NCI-H1105 (cell line): ENCODE measurements at regions not wholly inside any gene's neighbourhood (a gene's known extent, or its start where the extent isn't known, plus 50 kb on each side); places are given as distances from the start of the nearest gene placed in this dataset.
"Not testable (repeated sequence)": the region's sequence is repeated elsewhere in the genome, so short reads cannot be mapped to it uniquely, and the experiment has no call there.

ENCODE experiments used
- DNase-seq: peaks from one replicate; lab custom pipeline; 2025; lab: John Stamatoyannopoulos, UW

- no peak for DNase-seq
Measured at GRCh38 chr3:18236726-18237125, 188.4 kb downstream of the SATB1 start.

GRCh38 chr3:18234717-18235335 is 190.3 kb downstream of the SATB1 start:
- no peak for DNase-seq

GRCh38 chr3:18233987-18234716 is 191.0 kb downstream of the SATB1 start:
- DNase-seq: no peak

GRCh38 chr3:18232317-18232716 is 192.8 kb downstream of the SATB1 start:
- no peak for DNase-seq

- DNase-seq: no peak
Measured at GRCh38 chr3:18228060-18228459, 197.1 kb downstream of the SATB1 start.

- no peak for DNase-seq
Measured at GRCh38 chr3:18225709-18226108, 199.4 kb downstream of the SATB1 start.

GRCh38 chr3:18224426-18224825 is 200.7 kb downstream of the SATB1 start:
- no peak for DNase-seq

GRCh38 chr3:18223974-18224373 is 201.2 kb downstream of the SATB1 start:
- no peak for DNase-seq

- DNase-seq: no peak
Measured at GRCh38 chr3:18223571-18223970, 201.6 kb downstream of the SATB1 start.

GRCh38 chr3:18222686-18223085 is 202.5 kb downstream of the SATB1 start:
- no peak for DNase-seq

- DNase-seq: no peak
Measured at GRCh38 chr3:18217507-18218174, 207.5 kb downstream of the SATB1 start.

- DNase-seq: no peak
Measured at GRCh38 chr3:18216996-18217395, 208.1 kb downstream of the SATB1 start.

- no peak for DNase-seq
Measured at GRCh38 chr3:18215639-18216038, 209.5 kb downstream of the SATB1 start.

GRCh38 chr3:18211116-18211515 is 214.0 kb downstream of the SATB1 start:
- no peak for DNase-seq

GRCh38 chr3:18208856-18209255 is 216.3 kb downstream of the SATB1 start:
- no peak for DNase-seq

- DNase-seq: no peak
Measured at GRCh38 chr3:18208091-18208490, 217.0 kb downstream of the SATB1 start.

- DNase-seq: no peak
Measured at GRCh38 chr3:18207226-18207625, 217.9 kb downstream of the SATB1 start.

- not testable (repeated sequence) for DNase-seq
Measured at GRCh38 chr3:18205701-18206100, 219.4 kb downstream of the SATB1 start.

GRCh38 chr3:18201315-18201714 is 223.8 kb downstream of the SATB1 start:
- DNase-seq: no peak

- no peak for DNase-seq
Measured at GRCh38 chr3:18199757-18200156, 225.4 kb downstream of the SATB1 start.

- DNase-seq: no peak
Measured at GRCh38 chr3:18195836-18196235, 229.3 kb downstream of the SATB1 start.

GRCh38 chr3:18194431-18194830 is 230.7 kb downstream of the SATB1 start:
- no peak for DNase-seq

- DNase-seq: no peak
Measured at GRCh38 chr3:18190646-18191045, 234.5 kb downstream of the SATB1 start.
